Hypothalamus (tissue), 51 donors: ENCODE measurements at regions not wholly inside any gene's neighbourhood (a gene's known extent, or its start where the extent isn't known, plus 50 kb on each side); places are given as distances from the start of the nearest gene placed in this dataset.
"Not testable (repeated sequence)": the region's sequence is repeated elsewhere in the genome, so short reads cannot be mapped to it uniquely, and the experiment has no call there.

Experiments used
- DNase-seq, 51 donors: peaks; one replicate each; lab custom pipeline; 2025; lab: John Stamatoyannopoulos, UW

- DNase-seq: peak in 44 of 51 donors; percentile 23 to 91 (median 72)
These were observed 93.0 kb downstream of the CRLF3 start for GRCh38 chr17:30731210-30732132.

- not testable (repeated sequence) for DNase-seq
These were observed 93.7 kb downstream of the CRLF3 start for GRCh38 chr17:30730837-30731209.

GRCh38 chr17:30730171-30730836, 94.2 kb downstream of the CRLF3 start:
- not testable (repeated sequence) for DNase-seq

GRCh38 chr17:30729471-30730170, 94.9 kb downstream of the CRLF3 start:
- DNase-seq: not testable (repeated sequence)

GRCh38 chr17:30727517-30727916, 97.0 kb downstream of the CRLF3 start:
- not testable (repeated sequence) for DNase-seq

- DNase-seq: not testable (repeated sequence)
These were observed 97.8 kb downstream of the CRLF3 start for GRCh38 chr17:30726734-30727133.

GRCh38 chr17:30726310-30726709, 98.2 kb downstream of the CRLF3 start:
- DNase-seq: not testable (repeated sequence)

GRCh38 chr17:30724034-30724650, 100.3 kb downstream of the CRLF3 start:
- DNase-seq: not testable (repeated sequence)

GRCh38 chr17:30722114-30722780, 102.2 kb downstream of the CRLF3 start:
- DNase-seq: not testable (repeated sequence)

- DNase-seq: not testable (repeated sequence)
These were observed 103.5 kb downstream of the CRLF3 start for GRCh38 chr17:30720971-30721370.

GRCh38 chr17:30720013-30720471, 104.5 kb downstream of the CRLF3 start:
- DNase-seq: no peak

- DNase-seq: peak in 12 of 51 donors; percentile 7 to 47 (median 24)
These were observed 105.1 kb downstream of the CRLF3 start for GRCh38 chr17:30719131-30719973.

GRCh38 chr17:30718691-30719090, 105.8 kb downstream of the CRLF3 start:
- DNase-seq: not testable (repeated sequence)

- DNase-seq: not testable (repeated sequence)
These were observed 106.4 kb downstream of the CRLF3 start for GRCh38 chr17:30718099-30718447.

- no peak for DNase-seq
These were observed 107.0 kb downstream of the CRLF3 start for GRCh38 chr17:30717291-30718098.

GRCh38 chr17:30716461-30717290, 107.8 kb downstream of the CRLF3 start:
- no peak for DNase-seq
